Mesendoderm (in vitro differentiated cells): ENCODE measurements at regions not wholly inside any gene's neighbourhood (a gene's known extent, or its start where the extent isn't known, plus 50 kb on each side); places are given as distances from the start of the nearest gene placed in this dataset.
"Not testable (repeated sequence)": the region's sequence is repeated elsewhere in the genome, so short reads cannot be mapped to it uniquely, and the experiment has no call there.

ENCODE experiments used
- DNase-seq: peaks from one replicate; pipeline ENCODE4 v3.0.0; 2013
- H2AK5ac ChIP-seq: 2 replicates; pipeline ENCODE4 v1.6.1; 2013; ENCODE audit warnings: low read length, inconsistent platforms
- H2BK120ac ChIP-seq: 2 replicates; pipeline ENCODE4 v1.6.1; 2013; ENCODE audit warnings: low read depth, mild to moderate bottlenecking, low read length, moderate library complexity, mixed read lengths
- H2BK15ac ChIP-seq: replicated peaks from 2 replicates; pipeline ENCODE4 v1.6.1; 2013; ENCODE audit warnings: low read depth, mild to moderate bottlenecking, moderate library complexity
- H2BK5ac ChIP-seq: 2 replicates; pipeline ENCODE4 v1.6.1; 2013; ENCODE audit warnings: low read length, inconsistent platforms
- H3K18ac ChIP-seq: 2 replicates; pipeline ENCODE4 v1.6.1; 2013; ENCODE audit warnings: mild to moderate bottlenecking, low read length, mixed read lengths
- H3K23ac ChIP-seq: one replicate; pipeline ENCODE4 v1.6.1; 2013; ENCODE audit warnings: low read length
- H3K27ac ChIP-seq: 2 replicates; pipeline ENCODE4 v1.5.1; 2013; ENCODE audit warnings: low read depth, mild to moderate bottlenecking, inconsistent platforms, low read length, moderate library complexity
- H3K27me3 ChIP-seq: 2 replicates; pipeline ENCODE4 v1.6.1; 2013; ENCODE audit warnings: low read length, control low read depth, mild to moderate bottlenecking, inconsistent platforms; ENCODE audit not compliant: insufficient read depth, poor library complexity
- H3K36me3 ChIP-seq: 2 replicates; pipeline ENCODE4 v1.6.1; 2013; ENCODE audit warnings: low read length, inconsistent platforms; ENCODE audit not compliant: control insufficient read depth, insufficient read depth
- H3K4ac ChIP-seq: one replicate; pipeline ENCODE4 v1.6.1; 2013; ENCODE audit warnings: low read depth, mild to moderate bottlenecking, low read length, moderate library complexity
- H3K4me1 ChIP-seq: 2 replicates; pipeline ENCODE4 v1.6.1; 2013; ENCODE audit warnings: low read depth, low read length, inconsistent platforms; ENCODE audit not compliant: control insufficient read depth
- H3K4me2 ChIP-seq: 2 replicates; pipeline ENCODE4 v1.6.1; 2013; ENCODE audit warnings: low read length
- H3K4me3 ChIP-seq: 2 replicates; pipeline ENCODE4 v1.5.1; 2013; ENCODE audit warnings: mild to moderate bottlenecking, low read length
- H3K56ac ChIP-seq: one replicate; pipeline ENCODE4 v1.6.1; 2013; ENCODE audit warnings: low read length
- H3K79me1 ChIP-seq: 2 replicates; pipeline ENCODE4 v1.6.1; 2013; ENCODE audit warnings: low read length, inconsistent platforms
- H3K79me2 ChIP-seq: 2 replicates; pipeline ENCODE4 v1.6.1; 2013; ENCODE audit warnings: mild to moderate bottlenecking, low read length; ENCODE audit not compliant: control insufficient read depth, insufficient read depth
- H3K9ac ChIP-seq: 2 replicates; pipeline ENCODE4 v1.6.1; 2013; ENCODE audit warnings: low read length, inconsistent platforms
- H4K5ac ChIP-seq: one replicate; pipeline ENCODE4 v1.6.1; 2013; ENCODE audit warnings: low read length
- H4K8ac ChIP-seq: one replicate; pipeline ENCODE4 v1.6.1; 2013; ENCODE audit warnings: low read depth, mild to moderate bottlenecking, control low read depth, low read length, moderate library complexity
- WGBS: extraction: QIAGEN DNeasy Blood & Tissue Kit; methylation state at CpG from one replicate; pipeline ENCODE4 v1.1.7; 2013; ENCODE audit warnings: low lambda C conversion rate, missing lambda C conversion rate; ENCODE audit not compliant: insufficient coverage; ENCODE audit errors: extremely low coverage; 5-methylcytosine and 5-hydroxymethylcytosine counted together

DNA sequence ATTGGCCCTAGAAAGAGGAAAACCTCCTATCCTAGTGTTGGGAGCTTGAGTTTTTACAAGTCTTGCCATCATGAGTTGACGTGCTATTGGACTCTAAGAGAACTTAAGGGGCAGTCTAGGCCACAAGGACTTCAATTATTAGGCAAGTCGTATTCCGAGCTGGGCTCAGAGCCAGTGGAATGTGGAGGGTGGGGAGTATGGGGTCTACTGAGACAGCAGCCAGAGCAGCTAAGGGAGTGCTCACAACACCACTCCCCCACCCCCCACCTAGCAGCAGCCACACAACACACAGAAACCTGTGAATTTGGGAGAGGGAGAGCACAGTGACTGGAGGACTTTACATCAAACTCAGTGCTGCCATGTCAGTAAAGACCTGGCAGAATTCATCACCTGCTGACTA lies 62.0 kb upstream of the ZNG1F start:
- H3K79me1 ChIP-seq, H2AK5ac ChIP-seq, H3K4me2 ChIP-seq, H2BK120ac ChIP-seq, H4K8ac ChIP-seq, H3K36me3 ChIP-seq, H2BK5ac ChIP-seq, DNase-seq, H3K4me3 ChIP-seq, H4K5ac ChIP-seq, H3K79me2 ChIP-seq, H2BK15ac ChIP-seq, H3K4ac ChIP-seq, H3K18ac ChIP-seq, H3K27ac ChIP-seq, H3K23ac ChIP-seq, H3K4me1 ChIP-seq, H3K27me3 ChIP-seq, H3K9ac ChIP-seq, H3K56ac ChIP-seq: not testable (repeated sequence)
- WGBS, result no CpG with 5 or more reads among the region's 3 CpGs

DNA sequence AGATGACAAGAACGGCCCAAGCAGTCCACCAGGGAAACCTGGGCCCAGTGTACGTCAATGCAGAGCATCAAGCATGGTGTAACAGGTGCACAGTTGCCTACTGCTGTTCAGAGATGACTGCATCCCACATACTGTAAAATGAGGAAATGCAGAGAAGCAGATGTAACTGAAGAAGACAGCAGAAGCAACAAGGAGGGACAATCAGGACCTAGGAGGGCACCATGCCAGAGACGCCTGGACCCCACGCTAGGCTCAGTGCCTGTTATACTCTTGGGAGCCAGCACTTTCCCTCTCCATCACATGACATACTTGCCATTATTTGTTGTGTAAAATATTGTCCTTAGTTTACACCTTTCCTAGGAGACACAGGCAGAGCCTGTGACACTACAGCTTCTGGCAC lies 57.6 kb upstream of the ZNG1F start:
- not testable (repeated sequence) for H3K4ac ChIP-seq, H3K36me3 ChIP-seq

More for the DNA sequence above, 57.6 kb upstream of the ZNG1F start:
- not testable (repeated sequence) for H3K79me1 ChIP-seq, DNase-seq, H3K27ac ChIP-seq, H3K9ac ChIP-seq, H2BK120ac ChIP-seq, H3K4me2 ChIP-seq, H3K23ac ChIP-seq, H2AK5ac ChIP-seq, H2BK5ac ChIP-seq, H2BK15ac ChIP-seq, H4K5ac ChIP-seq, H3K79me2 ChIP-seq, H3K4me1 ChIP-seq, H3K18ac ChIP-seq, H4K8ac ChIP-seq, H3K27me3 ChIP-seq, H3K56ac ChIP-seq, H3K4me3 ChIP-seq
- WGBS, result no CpG with 5 or more reads among the region's 4 CpGs
